GM23248 (cell line): ENCODE measurements at regions not wholly inside any gene's neighbourhood (a gene's known extent, or its start where the extent isn't known, plus 50 kb on each side); places are given as distances from the start of the nearest gene placed in this dataset.

Experiments used
- EZH2 ChIP-seq: fragments of 200-600 bp; sonication (generic); IDR thresholded peaks from 2 replicates; pipeline ENCODE4 v1.6.1; 2018; ENCODE audit warnings: antibody characterized with exemption, mild to moderate bottlenecking; ENCODE audit not compliant: insufficient read depth, poor library complexity, severe bottlenecking
- EZH2phosphoT487 ChIP-seq: fragments of 200-600 bp; sonication (generic); IDR thresholded peaks from 2 replicates; pipeline ENCODE4 v1.6.1; 2018; ENCODE audit warnings: antibody characterized with exemption, moderate library complexity, mild to moderate bottlenecking, low read depth; ENCODE audit not compliant: insufficient read depth

DNA sequence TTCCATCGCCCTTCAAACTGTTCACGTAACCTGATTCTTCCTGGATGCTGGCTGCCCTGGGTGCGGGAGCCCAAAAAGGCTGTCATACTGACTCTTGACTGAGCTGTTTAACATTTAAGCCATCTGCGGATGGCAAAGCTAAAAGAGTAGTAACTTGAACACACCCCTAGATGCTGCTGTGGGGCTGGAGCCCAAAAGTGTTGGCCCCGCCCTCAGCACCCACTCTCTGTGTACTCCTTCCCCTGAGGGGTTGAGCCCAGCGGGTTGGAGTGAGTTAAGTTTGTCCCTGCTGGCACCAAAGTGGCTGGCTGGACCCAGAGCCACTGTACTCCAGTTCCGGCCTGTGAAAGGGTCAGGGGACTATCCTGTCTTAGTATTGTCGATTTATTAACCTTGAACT lies 640.6 kb downstream of the PTPRU start:
- no peak for TF ChIP-seq EZH2
- no peak for TF ChIP-seq EZH2phosphoT487
